Natural killer cell (primary cell): ENCODE measurements at regions not wholly inside any gene's neighbourhood (a gene's known extent, or its start where the extent isn't known, plus 50 kb on each side); places are given as distances from the start of the nearest gene placed in this dataset.

Experiments used
- ATAC-seq, 3 donors: fragments of 150-1000 bp in 2 of 3; fragments of 200-7000 bp in 1 of 3; cut with Tn5 transposase; 1 replicate in 1 of 3; 2 replicates in 2 of 3; pipeline ENCODE4 v1.10.0; 2021; ENCODE audit warnings: mild to moderate bottlenecking in 2 of 3, moderate library complexity in 2 of 3
- DNase-seq, 2 donors: peaks; one replicate each; pipeline versions ENCODE4 v3.0.0 to v3.0.0-alpha.2; 2013 to 2021; ENCODE audit warnings: mixed read lengths in 1 of 2
- H3K27ac ChIP-seq: one replicate; pipeline ENCODE4 v1.5.1; 2013; ENCODE audit warnings: mild to moderate bottlenecking, low read length
- H3K27me3 ChIP-seq: one replicate; pipeline ENCODE4 v1.6.1; 2013; ENCODE audit warnings: low read length; ENCODE audit not compliant: control insufficient read depth, insufficient read depth
- H3K36me3 ChIP-seq: one replicate; pipeline ENCODE4 v1.6.1; 2013; ENCODE audit warnings: low read length; ENCODE audit not compliant: control insufficient read depth, insufficient read depth
- H3K4me1 ChIP-seq: one replicate; pipeline ENCODE4 v1.6.1; 2013; ENCODE audit warnings: low read length; ENCODE audit not compliant: control insufficient read depth, insufficient read depth
- H3K4me3 ChIP-seq: one replicate; pipeline ENCODE4 v1.5.1; 2013; ENCODE audit warnings: low read length
- H3K9me3 ChIP-seq: one replicate; pipeline ENCODE4 v1.6.1; 2013; ENCODE audit warnings: low read length; ENCODE audit not compliant: control insufficient read depth, insufficient read depth
- H3K27ac Mint-ChIP-seq, 2 donors: one replicate each; pipeline ENCODE4 v1.8.0; 2022; ENCODE audit warnings: mild to moderate bottlenecking in 2 of 2, mixed read lengths in 2 of 2, moderate library complexity in 1 of 2
- H3K27me3 Mint-ChIP-seq, 2 donors: one replicate each; pipeline ENCODE4 v1.8.0; 2022; ENCODE audit warnings: low read depth in 2 of 2, mixed read lengths in 2 of 2
- H3K36me3 Mint-ChIP-seq: one replicate; pipeline ENCODE4 v1.8.0; 2022; ENCODE audit warnings: mixed read lengths
- H3K4me1 Mint-ChIP-seq, 2 donors: one replicate each; pipeline ENCODE4 v1.8.0; 2022; ENCODE audit warnings: mixed read lengths in 2 of 2
- H3K4me3 Mint-ChIP-seq: one replicate; pipeline ENCODE4 v1.8.0; 2022; ENCODE audit warnings: mild to moderate bottlenecking, moderate library complexity, mixed read lengths
- H3K9me3 Mint-ChIP-seq, 2 donors: one replicate each; pipeline ENCODE4 v1.8.0; 2022; ENCODE audit warnings: mixed read lengths in 2 of 2
- WGBS: methylation state at CpG from one replicate; pipeline ENCODE4 v1.1.7; 2013; ENCODE audit warnings: missing lambda C conversion rate; ENCODE audit not compliant: insufficient coverage; 5-methylcytosine and 5-hydroxymethylcytosine counted together
- intact Hi-C: fragments of 100-400 bp; cut with micrococcal nuclease; formaldehyde crosslinking; loops from one replicate; pipeline ENCODE4 v1.14.2; 2022
- TF ChIP-seq, protein P1 (sequence below): fragments of 200-600 bp; IDR thresholded peaks from one replicate; pipeline ENCODE4 v1.8.0; 2022; ENCODE audit warnings: antibody characterized with exemption

DNA sequence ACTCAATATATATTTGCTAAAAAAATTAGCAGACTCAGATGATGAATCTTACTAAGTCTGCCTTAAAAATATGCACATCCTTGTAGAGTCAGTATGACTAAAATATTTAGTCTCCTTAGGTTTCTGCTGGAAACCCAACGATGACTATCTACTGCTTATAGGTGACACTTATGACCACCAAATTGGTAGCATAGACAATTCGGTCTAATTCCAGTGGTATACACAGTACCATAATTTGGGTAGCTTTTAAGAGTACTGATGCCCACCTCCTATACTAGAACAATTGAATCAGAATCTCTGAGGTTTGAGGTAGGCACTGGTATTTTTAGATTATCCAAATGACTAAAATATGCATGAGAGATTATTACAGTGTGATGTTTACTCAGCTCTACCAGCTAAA is 740.8 kb upstream of the ZEB2 start:
- Mint-ChIP-seq H3K27ac (no peak overlapping the region), H3K27me3 (peaks cover 45 to 59% of the 10 kb centered on the region in 2 donors), H3K4me1 (peaks cover 20 to 24% of the 10 kb centered on the region in 2 donors), H3K9me3 (no peaks in the 10 kb centered on the region), H3K4me3 (no peak overlapping the region), H3K36me3 (no peaks in the 10 kb centered on the region)
- Histone ChIP-seq H3K36me3 (no peaks in the 10 kb centered on the region), H3K9me3 (no peaks in the 10 kb centered on the region), H3K27me3 (peaks cover 55% of the 10 kb centered on the region), H3K4me3 (no peak overlapping the region), H3K4me1 (no peaks in the 10 kb centered on the region), H3K27ac (no peak overlapping the region)
- ATAC-seq, result no peak
- TF ChIP-seq, protein P1, sequence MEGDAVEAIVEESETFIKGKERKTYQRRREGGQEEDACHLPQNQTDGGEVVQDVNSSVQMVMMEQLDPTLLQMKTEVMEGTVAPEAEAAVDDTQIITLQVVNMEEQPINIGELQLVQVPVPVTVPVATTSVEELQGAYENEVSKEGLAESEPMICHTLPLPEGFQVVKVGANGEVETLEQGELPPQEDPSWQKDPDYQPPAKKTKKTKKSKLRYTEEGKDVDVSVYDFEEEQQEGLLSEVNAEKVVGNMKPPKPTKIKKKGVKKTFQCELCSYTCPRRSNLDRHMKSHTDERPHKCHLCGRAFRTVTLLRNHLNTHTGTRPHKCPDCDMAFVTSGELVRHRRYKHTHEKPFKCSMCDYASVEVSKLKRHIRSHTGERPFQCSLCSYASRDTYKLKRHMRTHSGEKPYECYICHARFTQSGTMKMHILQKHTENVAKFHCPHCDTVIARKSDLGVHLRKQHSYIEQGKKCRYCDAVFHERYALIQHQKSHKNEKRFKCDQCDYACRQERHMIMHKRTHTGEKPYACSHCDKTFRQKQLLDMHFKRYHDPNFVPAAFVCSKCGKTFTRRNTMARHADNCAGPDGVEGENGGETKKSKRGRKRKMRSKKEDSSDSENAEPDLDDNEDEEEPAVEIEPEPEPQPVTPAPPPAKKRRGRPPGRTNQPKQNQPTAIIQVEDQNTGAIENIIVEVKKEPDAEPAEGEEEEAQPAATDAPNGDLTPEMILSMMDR, result no peak
- DNase-seq, result no peak
- WGBS, result 93% methylated on average over 2 of the region's 2 CpGs
- intact Hi-C loops, result no loop called here

DNA sequence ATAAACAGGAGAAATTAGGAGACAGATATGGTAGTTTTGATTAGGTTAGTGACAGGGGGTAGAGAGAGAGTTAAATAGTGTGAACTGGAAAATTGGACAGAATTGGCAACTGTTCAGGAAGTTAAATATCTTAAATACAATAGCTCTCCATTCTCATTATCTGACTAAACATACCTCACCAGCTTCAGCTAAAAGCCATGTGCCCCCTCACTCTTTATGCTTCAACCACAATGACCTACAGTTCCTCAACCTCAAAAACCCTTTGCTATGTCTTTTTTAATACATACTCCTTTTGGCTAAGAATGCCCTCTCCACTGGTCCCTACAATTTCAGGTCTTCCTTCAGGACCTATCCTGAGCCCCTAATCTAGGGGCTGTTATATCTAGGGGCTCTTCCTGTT is 740.2 kb upstream of the ZEB2 start:
- ATAC-seq, result no peak
- intact Hi-C loops, result no loop called here
- H3K36me3 Mint-ChIP-seq, result no peaks in the 10 kb centered on the region

DNA sequence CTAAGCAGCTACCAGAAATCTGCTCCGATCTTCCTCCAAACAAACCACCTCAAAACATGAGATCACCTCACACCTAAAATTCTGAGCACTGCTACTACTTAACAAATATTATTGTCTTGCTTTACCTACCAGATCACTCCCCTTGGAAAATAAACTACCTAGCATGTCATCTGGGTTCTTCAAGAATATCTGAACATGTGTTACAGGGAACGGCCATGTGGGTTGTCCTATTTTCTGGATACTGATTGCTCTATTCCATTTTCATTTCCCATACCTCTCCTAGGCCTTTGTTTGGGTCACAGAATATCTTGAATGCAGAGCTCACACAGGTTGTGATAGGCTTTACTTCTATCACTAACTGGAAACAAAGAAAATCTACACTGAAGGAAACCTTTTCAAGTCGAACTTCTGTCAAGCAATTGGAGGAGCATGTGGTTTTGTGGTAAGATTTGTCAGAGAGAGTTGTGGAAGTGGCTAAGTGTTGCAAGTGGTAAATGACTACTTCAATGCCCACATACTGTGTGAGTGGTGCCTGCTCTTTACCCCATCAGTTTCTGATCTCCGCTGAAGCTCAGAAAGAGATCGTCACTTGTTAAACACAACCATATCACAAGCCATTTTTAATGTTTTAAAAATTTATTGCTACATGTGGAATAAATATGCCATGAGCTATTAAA is 739.1 kb upstream of the ZEB2 start:
- H3K27ac ChIP-seq, result no peak overlapping the region
- Mint-ChIP-seq H3K36me3 (no peaks in the 10 kb centered on the region), H3K4me1 (peaks cover 24 to 25% of the 10 kb centered on the region in 2 donors), H3K9me3 (no peaks in the 10 kb centered on the region), H3K4me3 (peak overlapping the region; percentile 67), H3K27me3 (peaks cover 51 to 62% of the 10 kb centered on the region in 2 donors), H3K27ac (peak overlapping the region; percentile 13 to 14)
- WGBS, result 30% methylated on average over 4 of the region's 5 CpGs
- no peak overlapping the region for H3K4me3 ChIP-seq
- H3K27me3 ChIP-seq, result peaks cover 60% of the 10 kb centered on the region
- H3K36me3 ChIP-seq, result no peaks in the 10 kb centered on the region
- no peaks in the 10 kb centered on the region for H3K4me1 ChIP-seq
- DNase-seq (peak; percentile 18 to 53), ATAC-seq (peak; percentile 89 to 98 (median 90))
- no peaks in the 10 kb centered on the region for H3K9me3 ChIP-seq
- TF ChIP-seq, protein P1, result no peak
- intact Hi-C loops, result loop anchor here (2.0 kb wide), 1 partner anchor 1806 kb away; no protein-coding TSS in a partner anchor

More for the DNA sequence above, 740.2 kb upstream of the ZEB2 start:
- H3K4me1 ChIP-seq, result no peaks in the 10 kb centered on the region
- no peak for DNase-seq
- Mint-ChIP-seq H3K4me1 (peaks cover 20 to 24% of the 10 kb centered on the region in 2 donors), H3K9me3 (no peaks in the 10 kb centered on the region), H3K27ac (no peak overlapping the region), H3K4me3 (no peak overlapping the region), H3K27me3 (peaks cover 46 to 60% of the 10 kb centered on the region in 2 donors)
- peaks cover 57% of the 10 kb centered on the region for H3K27me3 ChIP-seq
- H3K4me3 ChIP-seq, result no peak overlapping the region
- TF ChIP-seq, protein P1, result no peak
- H3K9me3 ChIP-seq, result no peaks in the 10 kb centered on the region
- no peak overlapping the region for H3K27ac ChIP-seq
- no peaks in the 10 kb centered on the region for H3K36me3 ChIP-seq

DNA sequence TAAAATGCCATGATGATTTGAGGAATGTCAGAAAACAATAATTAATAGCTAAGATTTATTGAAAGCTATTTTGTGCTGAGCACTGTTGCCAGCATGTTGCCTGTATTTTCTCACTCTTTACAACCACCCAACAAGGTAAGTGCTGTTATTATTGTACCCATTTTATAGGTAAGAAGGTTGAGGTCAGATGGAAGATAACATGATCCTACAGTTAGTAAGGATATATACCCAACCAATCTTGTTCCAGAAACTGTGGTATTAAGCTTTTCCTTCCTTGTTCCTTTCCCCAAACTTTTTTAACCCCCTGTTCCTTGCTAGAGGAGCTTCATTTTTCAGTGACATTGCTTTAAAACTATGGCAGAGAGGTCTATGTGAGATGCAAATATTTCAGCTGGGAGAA is 738.0 kb upstream of the ZEB2 start:
- ATAC-seq (no peak), DNase-seq (no peak)
- TF ChIP-seq, protein P1, result no peak
- Histone ChIP-seq H3K4me3 (no peak overlapping the region), H3K4me1 (no peaks in the 10 kb centered on the region), H3K27ac (no peak overlapping the region), H3K9me3 (no peaks in the 10 kb centered on the region), H3K27me3 (peaks cover 51% of the 10 kb centered on the region), H3K36me3 (no peaks in the 10 kb centered on the region)
- H3K9me3 Mint-ChIP-seq, result no peaks in the 10 kb centered on the region
- peaks cover 24 to 25% of the 10 kb centered on the region in 2 donors for H3K4me1 Mint-ChIP-seq
- no peaks in the 10 kb centered on the region for H3K36me3 Mint-ChIP-seq
- no peak overlapping the region for H3K4me3 Mint-ChIP-seq
- no peak overlapping the region for H3K27ac Mint-ChIP-seq
- intact Hi-C loops, result loop anchor here (2.0 kb wide), 1 partner anchor 1805 kb away; no protein-coding TSS in a partner anchor
- peaks cover 54 to 69% of the 10 kb centered on the region in 2 donors for H3K27me3 Mint-ChIP-seq
